LNCaP clone FGC (cell line): ENCODE measurements at regions not wholly inside any gene's neighbourhood (a gene's known extent, or its start where the extent isn't known, plus 50 kb on each side); places are given as distances from the start of the nearest gene placed in this dataset.
A peak's percentile ranks its signal among the peaks of the same experiment; 100 is the strongest.

Experiments
- DNase-seq: peaks from one replicate; pipeline ENCODE4 v3.0.0-alpha.2; 2011; ENCODE audit warnings: low read depth
- H3K4me3 ChIP-seq: 2 replicates; pipeline ENCODE4 v1.5.1; 2011; ENCODE audit warnings: mild to moderate bottlenecking, low read depth, low read length, control low read depth
- CTCF ChIP-seq: IDR thresholded peaks from 2 replicates; pipeline ENCODE4 v1.5.1; 2012; ENCODE audit warnings: mild to moderate bottlenecking; ENCODE audit not compliant: control insufficient read depth, insufficient read depth; ENCODE audit errors: extremely low read depth

DNA sequence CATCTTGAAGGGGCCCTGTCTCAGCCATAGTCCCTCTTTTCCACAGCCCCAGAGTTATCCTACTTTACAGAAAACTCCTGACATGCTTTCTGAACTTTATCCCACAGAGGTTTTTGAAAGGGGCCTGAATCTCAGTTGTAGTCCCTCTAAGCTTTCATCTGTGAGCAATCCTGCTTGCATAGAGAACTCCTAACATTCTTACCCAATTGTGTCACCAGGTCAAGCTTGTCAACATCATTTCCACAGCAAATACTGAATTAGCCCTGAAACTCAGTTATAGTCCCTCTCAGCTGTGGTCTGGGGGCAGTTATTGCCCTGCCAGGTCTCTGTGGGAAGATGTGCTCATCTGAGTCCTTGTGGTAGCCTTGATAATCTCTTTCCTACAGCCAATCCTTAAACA is 2190.3 kb upstream of the PCDH20 start:
- no peak for DNase-seq
- TF ChIP-seq CTCF = no peak
- H3K4me3 ChIP-seq = no peak overlapping the region

GRCh38 chr13:63605403-63605802 is 2189.8 kb upstream of the PCDH20 start:
- TF ChIP-seq CTCF = no peak

DNA sequence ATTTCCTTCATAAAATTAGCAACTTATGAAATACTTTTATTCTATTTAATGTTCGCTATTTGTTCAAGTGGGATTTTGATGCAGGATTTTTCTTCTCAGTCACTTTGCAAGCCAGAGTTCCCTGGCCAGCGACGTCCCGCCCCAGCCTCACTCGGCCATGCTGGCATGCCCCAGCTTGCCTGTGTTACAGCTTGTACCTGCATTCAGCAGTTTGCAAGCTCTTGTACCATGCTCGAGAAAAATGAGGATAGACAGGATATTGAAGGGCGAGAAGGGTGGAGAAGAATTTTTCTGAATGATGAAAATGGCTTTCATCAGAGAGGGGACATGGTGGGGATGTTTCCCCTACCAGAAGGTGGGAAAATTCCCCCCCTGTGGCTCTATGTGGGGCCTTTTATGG is 2180.2 kb upstream of the PCDH20 start:
- DNase-seq = no peak
- no peak for TF ChIP-seq CTCF

More at GRCh38 chr13:63605403-63605802, 2189.8 kb upstream of the PCDH20 start:
- DNase-seq = no peak
- no peak overlapping the region for H3K4me3 ChIP-seq

GRCh38 chr13:63586467-63586866 is 2170.8 kb upstream of the PCDH20 start:
- TF ChIP-seq CTCF = no peak
- DNase-seq = no peak
- no peak overlapping the region for H3K4me3 ChIP-seq

More for the DNA sequence above, 2180.2 kb upstream of the PCDH20 start:
- no peak overlapping the region for H3K4me3 ChIP-seq

- H3K4me3 ChIP-seq = no peak overlapping the region
- no peak for DNase-seq
- TF ChIP-seq CTCF = no peak
Observed at GRCh38 chr13:63578796-63579195, 2163.1 kb upstream of the PCDH20 start.

- no peak overlapping the region for H3K4me3 ChIP-seq
- TF ChIP-seq CTCF = no peak
- DNase-seq = no peak
Observed at GRCh38 chr13:63567031-63567430, 2151.4 kb upstream of the PCDH20 start.

DNA sequence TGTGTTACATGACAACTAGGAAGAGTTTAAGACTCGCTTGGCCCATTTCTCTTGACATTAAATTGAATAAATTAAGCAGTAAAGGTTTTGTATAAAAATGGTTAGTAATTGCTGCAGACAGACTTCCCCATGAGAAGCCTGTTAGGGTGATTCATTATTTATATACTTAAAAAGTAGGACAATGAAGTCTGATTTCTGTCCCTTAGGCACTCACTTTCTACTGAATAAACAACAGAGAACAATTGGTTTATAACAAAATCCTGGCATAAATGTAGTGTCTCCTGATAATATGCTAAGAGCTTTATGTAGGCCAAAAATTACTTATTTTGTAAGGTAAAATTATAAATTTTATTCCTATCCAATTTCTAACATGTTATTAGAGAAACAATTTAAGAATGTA is 2138.5 kb upstream of the PCDH20 start:
- no peak for TF ChIP-seq CTCF
- no peak overlapping the region for H3K4me3 ChIP-seq
- peak; percentile 67 for DNase-seq
